Fibroblast of lung (primary cell): ENCODE measurements at regions not wholly inside any gene's neighbourhood (a gene's known extent, or its start where the extent isn't known, plus 50 kb on each side); places are given as distances from the start of the nearest gene placed in this dataset.

Experiments
- EZH2 ChIP-seq: IDR thresholded peaks from 2 replicates; pipeline ENCODE4 v1.5.1; 2012; ENCODE audit warnings: low read length, control low read depth, mild to moderate bottlenecking; ENCODE audit errors: missing control alignments
- TF ChIP-seq, protein P1 (sequence below), 2 donors: IDR thresholded peaks in 1 of 2; conservative IDR thresholded peaks in 1 of 2; 1 replicate in 1 of 2; 2 replicates in 1 of 2; pipeline ENCODE4 v1.5.1; 2011 to 2012; ENCODE audit warnings: low read length in 2 of 2, control low read depth in 1 of 2, inconsistent platforms in 1 of 2, low read depth in 1 of 2, mild to moderate bottlenecking in 1 of 2

DNA sequence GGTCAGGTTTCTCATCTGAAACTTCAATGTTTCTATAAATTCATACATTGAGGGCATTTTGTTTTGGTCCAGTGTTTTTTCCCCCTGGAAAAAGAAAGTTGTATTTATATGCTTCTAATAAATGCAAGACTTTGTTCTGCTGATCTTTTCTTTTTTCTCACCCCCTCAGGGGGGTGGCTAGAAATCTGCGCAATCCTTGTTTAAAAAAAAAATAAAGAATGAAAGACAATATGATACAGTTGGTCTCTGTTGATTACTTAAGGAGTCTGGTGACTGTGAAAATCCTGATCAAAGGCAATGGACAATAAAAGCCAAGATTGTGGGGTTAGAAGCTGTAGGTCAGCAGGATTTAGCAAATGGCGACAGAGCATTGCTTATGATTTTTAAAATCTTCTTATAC is 180.5 kb downstream of the KIT start:
- TF ChIP-seq, protein P1, sequence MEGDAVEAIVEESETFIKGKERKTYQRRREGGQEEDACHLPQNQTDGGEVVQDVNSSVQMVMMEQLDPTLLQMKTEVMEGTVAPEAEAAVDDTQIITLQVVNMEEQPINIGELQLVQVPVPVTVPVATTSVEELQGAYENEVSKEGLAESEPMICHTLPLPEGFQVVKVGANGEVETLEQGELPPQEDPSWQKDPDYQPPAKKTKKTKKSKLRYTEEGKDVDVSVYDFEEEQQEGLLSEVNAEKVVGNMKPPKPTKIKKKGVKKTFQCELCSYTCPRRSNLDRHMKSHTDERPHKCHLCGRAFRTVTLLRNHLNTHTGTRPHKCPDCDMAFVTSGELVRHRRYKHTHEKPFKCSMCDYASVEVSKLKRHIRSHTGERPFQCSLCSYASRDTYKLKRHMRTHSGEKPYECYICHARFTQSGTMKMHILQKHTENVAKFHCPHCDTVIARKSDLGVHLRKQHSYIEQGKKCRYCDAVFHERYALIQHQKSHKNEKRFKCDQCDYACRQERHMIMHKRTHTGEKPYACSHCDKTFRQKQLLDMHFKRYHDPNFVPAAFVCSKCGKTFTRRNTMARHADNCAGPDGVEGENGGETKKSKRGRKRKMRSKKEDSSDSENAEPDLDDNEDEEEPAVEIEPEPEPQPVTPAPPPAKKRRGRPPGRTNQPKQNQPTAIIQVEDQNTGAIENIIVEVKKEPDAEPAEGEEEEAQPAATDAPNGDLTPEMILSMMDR (conservative IDR thresholded peaks at IDR 0.05 in 1 of 2, IDR thresholded peaks at IDR 0.05 in 1 of 2; ENCODE audit: low read depth in 1 of 2, low read length in 2 of 2) = no peak
- no peak for TF ChIP-seq EZH2
